A549 (cell line): ENCODE measurements at regions not wholly inside any gene's neighbourhood (a gene's known extent, or its start where the extent isn't known, plus 50 kb on each side); places are given as distances from the start of the nearest gene placed in this dataset.

Source experiments
- SMC3 ChIP-seq: fragments of >200 bp; sonication (Bioruptor Twin); formaldehyde crosslinking; IDR thresholded peaks from 3 replicates; pipeline ENCODE4 v1.6.1; 2018; ENCODE audit warnings: inconsistent platforms
- TF ChIP-seq, protein P1 (sequence below): fragments of 450-650 bp; IDR thresholded peaks from 2 replicates; pipeline ENCODE4 v1.6.1; 2014; ENCODE audit warnings: antibody characterized with exemption

- TF ChIP-seq SMC3, result no peak
- TF ChIP-seq, protein P1, sequence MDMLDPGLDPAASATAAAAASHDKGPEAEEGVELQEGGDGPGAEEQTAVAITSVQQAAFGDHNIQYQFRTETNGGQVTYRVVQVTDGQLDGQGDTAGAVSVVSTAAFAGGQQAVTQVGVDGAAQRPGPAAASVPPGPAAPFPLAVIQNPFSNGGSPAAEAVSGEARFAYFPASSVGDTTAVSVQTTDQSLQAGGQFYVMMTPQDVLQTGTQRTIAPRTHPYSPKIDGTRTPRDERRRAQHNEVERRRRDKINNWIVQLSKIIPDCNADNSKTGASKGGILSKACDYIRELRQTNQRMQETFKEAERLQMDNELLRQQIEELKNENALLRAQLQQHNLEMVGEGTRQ, result no peak
Observed at GRCh38 chr13:39253774-39254173, 215.5 kb downstream of the NHLRC3 start.
